Lower leg skin (tissue), 4 donors: ENCODE measurements at regions not wholly inside any gene's neighbourhood (a gene's known extent, or its start where the extent isn't known, plus 50 kb on each side); places are given as distances from the start of the nearest gene placed in this dataset.

Experiments used
- DNase-seq, 2 donors: peaks; one replicate each; pipeline ENCODE4 v3.0.0-alpha.2; 2019; ENCODE audit warnings: low spot score in 2 of 2
- H3K4me3 ChIP-seq: fragments of 200-600 bp; sonication (generic); 2 replicates; pipeline ENCODE4 v1.5.1; 2017; ENCODE audit warnings: mild to moderate bottlenecking, low read depth; ENCODE audit not compliant: poor library complexity, severe bottlenecking
- POLR2A ChIP-seq, 2 donors: fragments of 450-650 bp; IDR thresholded peaks; one replicate each; pipeline ENCODE4 v1.6.1; 2016 to 2017; ENCODE audit warnings: antibody characterized with exemption in 2 of 2, mild to moderate bottlenecking in 1 of 2, moderate library complexity in 1 of 2
- WGBS, 2 donors: methylation state at CpG; one replicate each; pipeline ENCODE4 v1.1.5; 2018; 5-methylcytosine and 5-hydroxymethylcytosine counted together
- intact Hi-C: fragments of 100-400 bp; cut with DNase I; formaldehyde crosslinking; loops from one replicate; pipeline ENCODE4 v1.15.0; 2023; ENCODE audit warnings: low total_unique reads
- TF ChIP-seq, protein P1 (sequence below), 3 donors: fragments of 450-650 bp; IDR thresholded peaks; one replicate each; pipeline ENCODE4 v1.5.1; 2016; ENCODE audit warnings: antibody characterized with exemption in 3 of 3, mild to moderate bottlenecking in 3 of 3, moderate library complexity in 2 of 3

DNA sequence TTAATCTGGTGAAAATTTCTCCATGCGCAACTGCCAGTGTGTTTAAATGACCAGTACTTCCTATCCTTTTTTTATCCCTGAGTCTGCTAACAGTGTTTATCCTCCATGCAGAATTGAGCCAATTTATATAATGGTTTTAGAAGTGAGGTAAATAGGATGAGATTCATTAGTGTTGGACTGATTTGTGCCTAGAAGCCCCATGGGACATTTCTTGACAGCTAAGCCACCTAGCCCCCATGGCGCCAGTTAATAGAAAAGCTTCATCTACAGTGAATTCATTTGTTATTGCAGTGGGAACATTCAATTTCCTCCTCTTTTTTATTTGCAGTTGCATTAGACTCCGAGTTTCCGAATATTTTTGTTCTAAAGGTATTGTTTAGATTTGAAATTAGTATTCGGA is 175.6 kb downstream of the ARL6IP6 start:
- TF ChIP-seq, protein P1, sequence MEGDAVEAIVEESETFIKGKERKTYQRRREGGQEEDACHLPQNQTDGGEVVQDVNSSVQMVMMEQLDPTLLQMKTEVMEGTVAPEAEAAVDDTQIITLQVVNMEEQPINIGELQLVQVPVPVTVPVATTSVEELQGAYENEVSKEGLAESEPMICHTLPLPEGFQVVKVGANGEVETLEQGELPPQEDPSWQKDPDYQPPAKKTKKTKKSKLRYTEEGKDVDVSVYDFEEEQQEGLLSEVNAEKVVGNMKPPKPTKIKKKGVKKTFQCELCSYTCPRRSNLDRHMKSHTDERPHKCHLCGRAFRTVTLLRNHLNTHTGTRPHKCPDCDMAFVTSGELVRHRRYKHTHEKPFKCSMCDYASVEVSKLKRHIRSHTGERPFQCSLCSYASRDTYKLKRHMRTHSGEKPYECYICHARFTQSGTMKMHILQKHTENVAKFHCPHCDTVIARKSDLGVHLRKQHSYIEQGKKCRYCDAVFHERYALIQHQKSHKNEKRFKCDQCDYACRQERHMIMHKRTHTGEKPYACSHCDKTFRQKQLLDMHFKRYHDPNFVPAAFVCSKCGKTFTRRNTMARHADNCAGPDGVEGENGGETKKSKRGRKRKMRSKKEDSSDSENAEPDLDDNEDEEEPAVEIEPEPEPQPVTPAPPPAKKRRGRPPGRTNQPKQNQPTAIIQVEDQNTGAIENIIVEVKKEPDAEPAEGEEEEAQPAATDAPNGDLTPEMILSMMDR (IDR thresholded peaks at IDR 0.05), result no peak
- no peak for TF ChIP-seq POLR2A (IDR thresholded peaks at IDR 0.05)
- DNase-seq, result no peak
- no peak overlapping the region for H3K4me3 ChIP-seq
- intact Hi-C loops, result no loop called here
- WGBS, 2 donors, result 89 to 94% methylated on average over 5 of the region's 5 CpGs

DNA sequence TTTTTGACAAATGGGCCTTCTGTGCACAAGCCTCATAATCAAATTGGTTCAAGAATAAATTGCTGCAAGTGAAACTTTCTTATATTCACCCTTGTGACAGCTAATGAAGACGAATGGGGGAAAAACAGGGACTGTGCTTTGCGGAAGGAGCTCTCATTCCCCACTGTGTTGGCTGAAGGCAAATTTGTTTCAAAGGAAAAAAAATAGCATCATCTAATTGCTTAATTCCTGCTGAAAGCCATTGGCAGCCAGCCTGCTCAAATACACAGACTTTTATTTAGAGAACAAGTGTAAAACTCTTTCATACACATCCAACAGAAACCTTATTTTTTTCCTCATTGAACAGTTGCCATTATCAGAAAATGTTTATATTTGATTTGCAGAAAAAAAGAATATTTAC is 172.3 kb downstream of the ARL6IP6 start:
- no peak overlapping the region for H3K4me3 ChIP-seq
- 18 to 34% methylated on average over 2 of the region's 2 CpGs for WGBS, 2 donors
- intact Hi-C loops, result no loop called here
- TF ChIP-seq POLR2A (IDR thresholded peaks at IDR 0.05), result no peak
- TF ChIP-seq, protein P1 (IDR thresholded peaks at IDR 0.05), result no peak
- no peak for DNase-seq

DNA sequence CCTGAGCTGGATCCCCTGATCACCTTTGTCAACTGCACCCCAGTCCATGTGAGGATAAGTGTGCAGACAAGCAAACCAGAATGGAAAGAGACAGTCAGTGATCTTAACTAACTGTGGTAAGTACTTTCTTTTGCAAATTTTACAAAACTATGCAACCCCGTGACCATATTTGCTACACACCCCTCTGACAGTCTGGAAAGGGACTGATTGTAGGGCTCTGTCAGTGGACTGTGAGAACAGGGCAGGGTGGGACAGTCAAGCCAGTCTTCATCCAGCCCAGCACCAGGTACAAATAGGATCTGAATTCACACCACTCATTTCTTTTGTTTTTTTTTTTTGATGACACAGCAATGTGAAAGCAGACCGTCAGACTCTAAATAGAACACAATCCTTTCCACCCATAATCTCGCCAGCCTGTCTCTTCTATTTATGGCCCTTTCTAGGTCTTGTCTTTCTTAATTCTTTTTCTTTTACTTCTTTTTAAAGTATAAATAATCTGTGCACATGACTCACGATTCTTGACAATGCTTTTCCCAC is 165.6 kb downstream of the ARL6IP6 start:
- TF ChIP-seq, protein P1 (IDR thresholded peaks at IDR 0.05), result no peak
- TF ChIP-seq POLR2A (IDR thresholded peaks at IDR 0.05), result no peak
- WGBS, 2 donors, result 68 to 74% methylated on average over 4 of the region's 4 CpGs
- H3K4me3 ChIP-seq, result no peak overlapping the region
- intact Hi-C loops, result no loop called here
- no peak for DNase-seq

DNA sequence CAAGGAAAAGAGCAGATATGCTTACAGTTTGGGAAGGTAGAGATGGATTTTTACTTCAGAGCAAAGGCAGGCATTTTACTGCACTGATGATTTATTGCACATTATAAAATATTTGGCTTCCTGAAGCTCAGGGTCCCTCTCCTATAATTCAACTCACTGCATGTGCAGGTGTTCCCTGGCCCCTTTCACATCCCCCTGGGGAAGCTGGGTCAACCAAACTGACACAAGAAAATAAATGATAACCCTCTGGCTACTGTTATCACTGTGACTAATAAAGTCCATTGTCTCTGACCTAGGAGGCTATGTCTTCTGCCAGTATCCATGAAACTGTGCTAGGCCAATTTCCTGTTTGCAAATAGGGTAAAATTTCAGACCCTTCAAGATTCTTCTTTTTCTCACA is 163.1 kb downstream of the ARL6IP6 start:
- no peak overlapping the region for H3K4me3 ChIP-seq
- no peak for TF ChIP-seq POLR2A (IDR thresholded peaks at IDR 0.05)
- TF ChIP-seq, protein P1 (IDR thresholded peaks at IDR 0.05), result no peak
- intact Hi-C loops, result no loop called here
- no peak for DNase-seq

DNA sequence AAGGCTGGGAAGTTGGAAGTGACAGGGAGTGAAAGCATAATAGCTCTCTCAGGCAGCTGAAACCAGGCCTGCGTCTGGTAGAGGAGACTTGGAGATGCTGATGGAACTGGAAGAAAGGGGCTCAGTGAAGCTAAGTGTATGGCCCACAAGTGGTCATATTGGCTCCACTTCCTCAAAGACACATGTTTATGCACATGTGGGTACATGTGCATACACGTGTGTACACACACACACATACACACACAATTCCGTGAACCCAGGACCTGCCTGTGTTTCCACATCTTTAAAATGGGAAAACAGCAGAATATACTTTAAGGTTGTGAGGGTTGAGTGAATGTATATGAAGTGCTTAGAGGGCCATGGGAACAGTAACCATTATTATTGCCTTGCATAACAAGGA is 160.9 kb downstream of the ARL6IP6 start:
- no peak overlapping the region for H3K4me3 ChIP-seq
- intact Hi-C loops, result no loop called here
- DNase-seq, result no peak
- TF ChIP-seq POLR2A (IDR thresholded peaks at IDR 0.05), result no peak
- TF ChIP-seq, protein P1 (IDR thresholded peaks at IDR 0.05), result no peak
- 85 to 93% methylated on average over 3 of the region's 3 CpGs for WGBS, 2 donors
